SJSA1 (cell line): ENCODE measurements at regions not wholly inside any gene's neighbourhood (a gene's known extent, or its start where the extent isn't known, plus 50 kb on each side); places are given as distances from the start of the nearest gene placed in this dataset.
"Not testable (repeated sequence)": the region's sequence is repeated elsewhere in the genome, so short reads cannot be mapped to it uniquely, and the experiment has no call there.

Experiments
- DNase-seq, 2 experiments: peaks; one replicate each; pipeline ENCODE4 v3.0.0-alpha.2; 2015 to 2020; ENCODE audit warnings: low spot score in 2 of 2, low read depth in 1 of 2
- H3K27ac ChIP-seq: fragments of 250-450 bp; sonication (Bioruptor Pico); 2 replicates; pipeline ENCODE4 v1.5.1; 2020; ENCODE audit warnings: mild to moderate bottlenecking, moderate library complexity
- H3K27me3 ChIP-seq: fragments of 250-450 bp; sonication (Bioruptor Pico); replicated peaks from 2 replicates; pipeline ENCODE4 v1.5.1; 2020; ENCODE audit warnings: mild to moderate bottlenecking, moderate library complexity
- H3K36me3 ChIP-seq: fragments of 250-450 bp; sonication (Bioruptor Pico); 2 replicates; pipeline ENCODE4 v1.5.1; 2020; ENCODE audit warnings: mild to moderate bottlenecking
- H3K4me1 ChIP-seq: fragments of 250-450 bp; sonication (Bioruptor Pico); replicated peaks from 2 replicates; pipeline ENCODE4 v1.6.1; 2021; ENCODE audit warnings: mild to moderate bottlenecking
- H3K4me3 ChIP-seq: fragments of 250-450 bp; sonication (Bioruptor Pico); 2 replicates; pipeline ENCODE4 v1.5.1; 2020; ENCODE audit warnings: mild to moderate bottlenecking
- H3K9me3 ChIP-seq: fragments of 250-450 bp; sonication (Bioruptor Pico); replicated peaks from 2 replicates; pipeline ENCODE4 v1.5.1; 2020; ENCODE audit warnings: mild to moderate bottlenecking

DNA sequence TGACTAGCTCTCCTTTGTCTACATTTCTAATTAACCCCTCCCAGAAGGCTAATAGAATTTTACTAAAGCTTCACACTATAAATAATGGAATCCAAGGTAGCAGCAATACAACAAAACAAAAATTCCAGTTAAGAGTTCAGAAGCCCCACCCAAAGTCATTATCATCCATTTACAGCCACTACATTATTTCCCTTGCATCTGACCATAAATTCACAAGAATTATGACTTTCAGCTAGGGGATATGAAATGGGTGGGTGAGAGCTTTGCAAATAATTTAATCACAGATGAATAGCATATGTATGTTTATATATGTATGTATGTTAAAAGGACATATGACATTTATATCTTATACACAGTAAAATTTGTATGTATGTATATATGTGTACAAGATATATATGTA, 65.3 kb upstream of the PTGDR start:
- no peak for DNase-seq
- Histone ChIP-seq H3K27ac (no peak overlapping the region), H3K27me3 (no peaks in the 10 kb centered on the region), H3K4me1 (no peaks in the 10 kb centered on the region), H3K4me3 (no peak overlapping the region), H3K36me3 (no peaks in the 10 kb centered on the region), H3K9me3 (no peaks in the 10 kb centered on the region)

DNA sequence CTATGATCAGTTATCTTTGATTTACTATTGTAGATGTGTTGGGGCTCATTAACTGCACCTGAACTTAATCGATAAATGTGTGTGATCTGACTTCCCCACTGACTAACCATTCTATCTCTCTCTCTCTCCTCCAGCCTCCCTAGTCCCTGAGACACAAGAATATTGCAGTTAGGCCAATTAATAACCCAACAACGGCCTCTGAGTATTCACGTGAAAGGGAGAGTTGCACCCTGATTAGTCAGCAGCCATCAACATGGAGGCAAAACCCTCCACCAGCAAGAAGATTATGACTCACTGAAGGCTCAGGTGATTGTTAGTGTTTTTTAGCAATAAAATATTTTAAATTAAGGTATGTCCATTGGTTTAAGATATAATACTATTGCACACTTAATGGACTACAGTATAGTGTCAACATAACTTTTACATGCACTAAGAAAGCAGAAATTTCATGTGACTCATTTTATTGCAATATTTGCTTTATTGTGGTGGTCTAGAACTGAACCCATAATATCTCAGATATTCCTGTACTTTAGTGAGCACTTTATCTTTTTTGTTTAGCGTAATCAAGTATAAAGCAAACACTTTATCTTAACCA, 77.1 kb upstream of the PTGDR start:
- Histone ChIP-seq H3K27me3 (peaks cover 4% of the 10 kb centered on the region; the same call in 1 of the 2 replicates), H3K4me3 (no peak overlapping the region), H3K4me1 (no peaks in the 10 kb centered on the region), H3K9me3 (no peaks in the 10 kb centered on the region), H3K27ac (no peak overlapping the region), H3K36me3 (no peaks in the 10 kb centered on the region)
- no peak for DNase-seq

DNA sequence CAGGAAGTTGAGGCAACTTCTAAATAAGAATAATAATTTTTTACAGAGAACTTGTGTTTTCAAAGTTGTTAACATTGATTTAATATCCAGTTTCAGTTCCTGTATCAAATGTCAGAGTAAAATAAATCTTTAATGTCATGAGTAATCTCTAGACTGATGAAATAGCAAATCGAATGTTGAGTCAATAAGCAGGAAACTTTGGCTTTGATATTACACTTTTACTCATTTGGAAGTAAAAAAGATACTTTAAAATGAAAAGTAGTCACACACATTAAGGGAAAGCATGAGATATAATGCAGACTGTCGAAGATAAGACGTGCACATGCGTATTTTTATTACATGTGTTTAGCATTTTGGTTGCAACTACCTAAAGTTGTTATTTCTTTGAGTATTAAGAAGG, 78.2 kb upstream of the PTGDR start:
- Histone ChIP-seq H3K4me3 (no peak overlapping the region), H3K27ac (no peak overlapping the region), H3K4me1 (no peaks in the 10 kb centered on the region), H3K36me3 (no peaks in the 10 kb centered on the region), H3K9me3 (no peaks in the 10 kb centered on the region), H3K27me3 (peaks cover 4% of the 10 kb centered on the region; the same call in 1 of the 2 replicates)
- DNase-seq = no peak

DNA sequence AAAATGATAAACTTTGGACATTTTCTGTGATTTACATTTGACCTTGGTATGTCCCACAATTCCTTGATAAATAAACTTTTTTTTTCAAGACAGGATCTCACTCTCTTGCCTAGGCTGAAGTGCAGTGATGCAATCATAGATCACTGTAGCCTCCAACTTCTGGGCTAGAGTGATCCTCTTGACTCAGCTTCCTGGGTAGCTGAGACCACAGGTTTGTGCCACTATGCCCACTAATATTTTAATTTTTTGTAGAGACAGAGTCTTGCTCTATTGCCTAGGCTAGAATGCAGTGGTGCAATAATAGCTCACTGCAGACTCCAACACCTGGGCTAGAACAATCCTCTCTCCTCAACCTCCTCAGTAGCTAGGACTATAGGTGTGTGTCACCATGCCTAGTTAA, 79.1 kb upstream of the PTGDR start:
- Histone ChIP-seq H3K9me3 (no peaks in the 10 kb centered on the region), H3K27me3 (peaks cover 4% of the 10 kb centered on the region; the same call in 1 of the 2 replicates), H3K4me3 (no peak overlapping the region), H3K36me3 (no peaks in the 10 kb centered on the region), H3K27ac (no peak overlapping the region), H3K4me1 (no peaks in the 10 kb centered on the region)
- no peak for DNase-seq

DNA sequence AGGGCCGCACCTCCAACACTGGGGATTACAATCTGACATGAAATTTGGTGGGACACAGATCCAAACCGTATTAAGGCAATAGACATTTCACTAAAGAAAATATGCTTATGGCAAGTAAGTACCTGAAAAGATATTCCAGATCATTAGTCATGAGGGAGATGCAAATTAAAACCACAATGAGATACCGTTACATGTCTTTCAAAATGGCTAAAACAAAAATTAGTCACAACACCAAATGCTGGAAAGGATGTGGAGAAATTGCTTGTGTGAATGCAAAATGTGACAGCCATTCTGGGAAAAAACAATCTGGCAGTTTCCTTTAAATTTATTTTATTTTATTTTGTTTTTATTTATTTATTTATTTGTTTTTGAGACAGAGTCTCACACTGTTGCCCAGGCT, 82.3 kb upstream of the PTGDR start:
- H3K27me3 ChIP-seq = peaks cover 4% of the 10 kb centered on the region; the same call in 1 of the 2 replicates
- no peaks in the 10 kb centered on the region for H3K36me3 ChIP-seq
- H3K27ac ChIP-seq = no peak overlapping the region
- no peak for DNase-seq
- H3K4me3 ChIP-seq = no peak overlapping the region
- no peaks in the 10 kb centered on the region for H3K9me3 ChIP-seq
- no peaks in the 10 kb centered on the region for H3K4me1 ChIP-seq

DNA sequence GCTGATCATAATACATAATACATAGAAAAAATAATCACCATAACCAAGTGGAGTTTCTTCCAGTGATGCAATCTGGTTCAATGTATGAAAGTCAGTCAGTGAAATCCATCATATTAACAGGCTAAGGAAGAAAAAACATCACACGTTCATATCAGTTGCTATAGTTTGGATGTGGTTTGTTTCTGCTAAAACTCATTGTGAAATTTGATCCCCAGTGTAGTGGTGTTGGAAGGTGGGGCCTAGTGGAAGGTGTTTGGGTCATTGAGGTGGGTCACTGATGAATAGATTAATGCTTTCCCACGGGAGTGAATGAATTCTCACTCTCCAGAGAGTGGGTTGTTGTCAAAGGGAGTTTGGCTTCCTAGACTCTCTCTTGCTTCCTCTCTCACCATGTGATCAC, 84.6 kb upstream of the PTGDR start:
- Histone ChIP-seq H3K4me3 (no peak overlapping the region), H3K27ac (no peak overlapping the region), H3K36me3 (no peaks in the 10 kb centered on the region), H3K4me1 (no peaks in the 10 kb centered on the region), H3K9me3 (no peaks in the 10 kb centered on the region), H3K27me3 (no peaks in the 10 kb centered on the region)
- no peak for DNase-seq

DNA sequence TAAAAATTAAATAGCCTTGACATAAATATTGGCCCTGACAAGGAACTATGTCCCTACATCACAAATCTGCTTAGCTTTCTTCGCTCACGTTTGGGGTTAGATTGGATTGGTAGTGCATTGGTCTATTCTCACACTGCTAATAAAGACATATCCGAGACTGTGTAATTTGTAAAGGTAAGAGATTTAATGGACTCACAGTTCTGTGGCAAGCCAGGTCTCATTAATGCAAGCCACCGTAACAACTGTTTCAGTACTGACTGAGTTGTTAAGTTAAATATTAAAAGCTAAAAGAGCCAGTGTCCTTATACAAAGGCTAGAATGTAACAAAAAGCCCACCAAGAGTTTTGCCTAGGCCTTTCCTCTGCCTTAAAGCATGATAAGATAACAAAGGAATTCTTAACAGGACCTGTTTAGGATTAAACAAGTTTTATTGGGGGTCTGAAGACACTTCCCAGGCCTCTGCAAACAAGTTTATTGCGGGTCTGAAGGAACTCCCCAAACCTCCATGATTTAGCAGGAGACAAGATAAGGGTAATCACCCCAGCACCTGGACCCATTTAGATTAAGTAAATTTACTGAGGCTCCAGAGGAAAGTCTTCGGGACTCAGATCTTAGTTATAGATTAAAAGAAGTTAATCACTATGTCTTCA, 88.2 kb upstream of the PTGDR start:
- Histone ChIP-seq H3K9me3 (no peaks in the 10 kb centered on the region), H3K4me3 (no peak overlapping the region)
- no peak for DNase-seq

DNA sequence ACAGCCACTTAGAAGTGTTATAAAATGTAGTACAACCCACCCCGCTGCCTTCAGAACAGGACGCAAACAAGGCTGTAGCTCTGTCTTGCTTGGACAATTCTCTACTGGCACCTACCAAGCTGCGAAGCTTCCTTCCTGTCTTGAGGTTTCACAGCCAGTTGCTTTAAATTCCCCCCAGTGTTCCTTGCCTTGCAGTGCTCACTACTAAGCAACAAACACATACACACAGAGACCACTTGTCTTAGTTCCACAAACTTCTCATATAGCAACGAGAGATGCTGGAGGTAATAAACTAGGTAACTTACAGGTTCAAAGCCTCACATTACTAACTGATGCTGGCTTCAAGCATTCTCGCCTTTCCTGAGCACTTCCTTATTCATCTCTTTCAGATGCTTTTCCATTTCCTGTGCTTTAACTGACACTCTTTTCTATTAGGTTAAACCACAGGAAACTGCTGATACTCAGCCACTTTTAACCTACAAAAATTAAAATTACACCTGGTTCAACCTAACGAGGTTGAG, 91.5 kb upstream of the PTGDR start:
- Histone ChIP-seq H3K4me1 (no peaks in the 10 kb centered on the region), H3K27me3 (no peaks in the 10 kb centered on the region), H3K9me3 (peaks cover 6% of the 10 kb centered on the region), H3K4me3 (no peak overlapping the region), H3K27ac (no peak overlapping the region), H3K36me3 (no peaks in the 10 kb centered on the region)
- DNase-seq = no peak

More for the DNA sequence above, 88.2 kb upstream of the PTGDR start:
- Histone ChIP-seq H3K36me3 (no peaks in the 10 kb centered on the region), H3K27me3 (no peaks in the 10 kb centered on the region), H3K27ac (no peak overlapping the region), H3K4me1 (no peaks in the 10 kb centered on the region)

DNA sequence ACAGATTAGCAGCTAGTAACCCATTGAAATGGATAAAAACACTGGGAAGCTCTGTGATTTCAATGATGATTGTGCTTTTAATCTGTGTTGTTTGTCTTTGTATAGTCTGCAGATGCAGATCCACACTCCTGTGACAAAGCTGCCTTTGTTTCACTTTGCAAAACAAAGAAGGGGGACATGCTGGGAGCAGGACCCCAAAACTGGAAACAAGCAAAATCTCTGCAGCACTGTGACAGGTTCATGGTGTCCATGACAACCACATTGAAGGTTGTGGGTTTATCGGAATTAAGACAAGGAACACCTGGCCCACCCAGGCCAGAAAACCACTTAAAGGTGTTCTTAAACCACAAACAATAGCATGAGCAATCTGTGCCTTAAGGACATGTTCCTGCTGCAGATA, 95.6 kb upstream of the PTGDR start:
- not testable (repeated sequence) for H3K9me3 ChIP-seq, H3K4me3 ChIP-seq, H3K27ac ChIP-seq, DNase-seq, H3K4me1 ChIP-seq, H3K36me3 ChIP-seq, H3K27me3 ChIP-seq

DNA sequence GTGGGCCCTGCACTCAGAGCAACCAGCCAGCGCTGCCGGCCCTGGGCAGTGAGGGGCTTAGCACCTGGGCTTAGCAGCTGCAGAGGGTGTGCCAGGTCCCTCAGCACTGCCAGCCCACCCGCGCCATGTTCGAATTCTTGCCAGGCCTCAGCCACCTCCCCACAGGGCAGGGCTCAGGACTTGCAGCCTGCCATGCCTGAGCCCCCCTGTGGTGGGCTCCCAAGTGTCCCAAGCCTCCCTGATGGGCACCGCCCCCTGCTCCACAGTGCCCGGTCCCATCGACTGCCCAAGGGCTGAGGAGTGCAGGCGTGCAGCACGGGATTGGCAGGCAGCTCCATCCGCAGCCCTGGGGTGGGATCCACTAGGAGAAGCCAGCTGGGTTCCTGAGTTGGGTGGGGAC, 98.0 kb upstream of the NID2 start:
- H3K4me3 ChIP-seq = no peak overlapping the region
- H3K27me3 ChIP-seq = no peaks in the 10 kb centered on the region
- no peak for DNase-seq
- peaks cover under 1% of the 10 kb centered on the region for H3K9me3 ChIP-seq
- H3K36me3 ChIP-seq = no peaks in the 10 kb centered on the region
- H3K27ac ChIP-seq = no peak overlapping the region
- no peaks in the 10 kb centered on the region for H3K4me1 ChIP-seq

DNA sequence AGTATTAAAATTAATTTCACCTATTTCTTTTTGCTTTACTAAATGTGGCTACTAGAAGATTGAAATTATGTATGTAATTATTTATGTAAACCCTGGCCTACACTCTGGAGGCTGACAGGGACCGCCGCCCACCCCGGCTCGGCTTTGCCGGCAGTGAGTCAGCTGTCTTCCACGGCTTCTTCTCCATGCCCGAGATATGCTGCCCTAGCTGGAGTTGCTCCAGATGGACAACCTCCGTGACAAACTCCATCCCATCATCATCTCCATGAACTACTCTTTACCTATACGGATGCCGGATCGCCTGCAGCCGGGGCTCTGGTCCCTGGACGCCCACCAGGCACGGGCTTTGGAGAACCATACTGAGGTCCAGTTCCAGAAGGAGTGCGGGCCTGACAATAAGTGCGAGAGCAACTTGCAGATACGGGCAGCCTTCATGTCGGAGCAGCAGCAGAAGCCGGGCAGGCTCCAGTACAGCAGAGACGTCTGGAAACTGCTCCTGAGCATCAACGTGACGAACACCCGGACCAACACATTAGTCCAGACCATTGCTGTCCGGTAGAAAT, 86.9 kb upstream of the NID2 start:
- Histone ChIP-seq H3K27me3 (no peaks in the 10 kb centered on the region), H3K27ac (no peak overlapping the region), H3K4me1 (no peaks in the 10 kb centered on the region), H3K9me3 (no peaks in the 10 kb centered on the region), H3K36me3 (no peaks in the 10 kb centered on the region), H3K4me3 (no peak overlapping the region)
- no peak for DNase-seq

DNA sequence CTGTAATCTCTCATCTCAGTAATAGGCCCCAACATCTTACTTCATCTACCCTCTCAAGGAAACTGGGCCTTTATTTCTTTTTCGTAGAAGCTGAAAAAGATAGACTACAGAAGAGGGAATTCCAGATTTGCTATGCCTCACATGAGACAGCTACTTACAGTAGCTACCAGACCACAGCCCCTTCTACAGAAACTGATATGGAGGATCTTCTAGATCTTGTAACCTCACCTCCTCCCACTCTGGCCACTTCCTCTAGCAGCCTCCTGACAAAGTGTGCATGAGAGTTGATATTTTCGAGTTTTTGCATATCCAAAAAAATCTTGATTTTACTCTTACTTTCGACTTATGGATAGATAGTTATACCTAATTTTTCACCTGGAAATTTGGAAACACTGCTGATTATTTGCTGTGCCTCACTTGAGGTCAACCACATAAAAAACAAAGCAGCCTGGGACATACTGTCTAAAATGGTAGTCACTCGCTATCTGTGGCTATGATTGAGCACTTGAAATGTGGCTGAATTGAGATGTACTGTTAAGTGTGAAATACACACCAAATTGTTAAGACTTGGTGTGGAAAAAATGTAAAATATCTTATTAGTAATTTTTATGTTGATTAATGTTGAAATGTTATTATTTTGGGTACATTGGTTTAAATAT, 86.3 kb upstream of the NID2 start:
- Histone ChIP-seq H3K9me3 (no peaks in the 10 kb centered on the region), H3K4me3 (no peak overlapping the region), H3K4me1 (no peaks in the 10 kb centered on the region), H3K36me3 (no peaks in the 10 kb centered on the region), H3K27ac (no peak overlapping the region), H3K27me3 (no peaks in the 10 kb centered on the region)
- no peak for DNase-seq

DNA sequence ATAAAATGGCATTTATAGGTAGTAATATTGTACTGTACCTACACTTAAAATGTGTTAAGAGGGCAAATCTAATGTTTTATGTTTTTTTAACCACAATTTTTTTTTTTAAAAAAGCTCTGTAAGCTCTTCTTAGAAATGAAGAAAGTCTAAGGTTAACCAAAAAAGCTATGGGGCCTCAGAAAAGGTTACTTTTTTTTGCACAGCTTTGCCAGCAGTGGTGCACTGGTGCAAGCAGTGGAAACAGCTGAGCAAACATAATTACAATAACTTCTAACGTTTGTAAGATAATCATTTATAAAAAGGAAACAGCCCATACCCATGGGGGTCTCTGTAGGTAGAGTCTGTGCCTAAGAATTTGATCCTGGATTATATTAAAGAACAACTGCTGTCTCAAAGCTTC, 85.1 kb upstream of the NID2 start:
- Histone ChIP-seq H3K4me3 (no peak overlapping the region), H3K9me3 (no peaks in the 10 kb centered on the region), H3K27ac (no peak overlapping the region), H3K4me1 (no peaks in the 10 kb centered on the region), H3K36me3 (no peaks in the 10 kb centered on the region), H3K27me3 (no peaks in the 10 kb centered on the region)
- DNase-seq = no peak

DNA sequence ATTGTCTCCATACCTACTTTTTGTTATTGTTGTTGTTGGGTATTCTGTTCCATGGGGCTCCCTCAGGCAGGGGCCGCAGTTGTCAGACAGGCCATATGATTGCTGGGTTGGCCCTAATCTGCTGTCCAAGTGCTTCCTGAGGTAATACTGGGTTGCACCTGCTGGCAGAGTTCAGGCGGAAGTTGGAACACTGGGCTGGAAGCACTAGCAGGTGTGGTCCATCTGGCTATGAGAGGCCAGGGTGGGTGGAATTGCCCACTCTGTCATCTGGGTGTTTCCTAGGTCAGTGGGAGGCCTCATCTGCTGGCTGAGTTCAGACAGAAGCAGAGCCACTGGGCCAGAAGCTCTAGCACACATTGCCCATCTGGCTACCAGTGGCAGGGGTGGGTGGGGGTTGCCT, 81.3 kb upstream of the NID2 start:
- Histone ChIP-seq H3K9me3 (no peaks in the 10 kb centered on the region), H3K27ac (no peak overlapping the region), H3K27me3 (no peaks in the 10 kb centered on the region; the same call in 1 of the 2 replicates), H3K4me3 (no peak overlapping the region), H3K36me3 (no peaks in the 10 kb centered on the region), H3K4me1 (no peaks in the 10 kb centered on the region)
- DNase-seq = no peak
